ENCODE measurements at regions not wholly inside any gene's neighbourhood (a gene's known extent, or its start where the extent isn't known, plus 50 kb on each side); places are given as distances from the start of the nearest gene placed in this dataset.
"Not testable (repeated sequence)": the region's sequence is repeated elsewhere in the genome, so short reads cannot be mapped to it uniquely, and the experiment has no call there.

- DNase-seq, result no peak
Measured at GRCh38 chr5:12193536-12193935, 289.3 kb upstream of the CTNND2 start.

GRCh38 chr5:12183003-12183402 is 278.8 kb upstream of the CTNND2 start:
- DNase-seq, result no peak

GRCh38 chr5:12177851-12178250 is 273.6 kb upstream of the CTNND2 start:
- DNase-seq, result no peak

GRCh38 chr5:12177225-12177624 is 273.0 kb upstream of the CTNND2 start:
- no peak for DNase-seq

- DNase-seq, result no peak
Measured at GRCh38 chr5:12175914-12176585, 271.8 kb upstream of the CTNND2 start.

GRCh38 chr5:12174734-12175133 is 270.5 kb upstream of the CTNND2 start:
- no peak for DNase-seq

GRCh38 chr5:12169536-12169935 is 265.3 kb upstream of the CTNND2 start:
- DNase-seq, result no peak

GRCh38 chr5:12162863-12163262 is 258.6 kb upstream of the CTNND2 start:
- no peak for DNase-seq

GRCh38 chr5:12147513-12147912 is 243.3 kb upstream of the CTNND2 start:
- no peak for DNase-seq

- no peak for DNase-seq
Measured at GRCh38 chr5:12141496-12141895, 237.2 kb upstream of the CTNND2 start.

GRCh38 chr5:12133520-12133919 is 229.3 kb upstream of the CTNND2 start:
- DNase-seq, result no peak

GRCh38 chr5:12131020-12131419 is 226.8 kb upstream of the CTNND2 start:
- DNase-seq, result not testable (repeated sequence)

GRCh38 chr5:12125895-12126294 is 221.6 kb upstream of the CTNND2 start:
- DNase-seq, result no peak

- DNase-seq, result no peak
Measured at GRCh38 chr5:12119657-12120056, 215.4 kb upstream of the CTNND2 start.

- DNase-seq, result no peak
Measured at GRCh38 chr5:12114075-12114474, 209.8 kb upstream of the CTNND2 start.

GRCh38 chr5:12113062-12113461 is 208.8 kb upstream of the CTNND2 start:
- DNase-seq, result no peak

- DNase-seq, result no peak
Measured at GRCh38 chr5:12111261-12111660, 207.0 kb upstream of the CTNND2 start.

- no peak for DNase-seq
Measured at GRCh38 chr5:12110629-12111028, 206.4 kb upstream of the CTNND2 start.

- DNase-seq, result no peak
Measured at GRCh38 chr5:12109075-12109688, 204.9 kb upstream of the CTNND2 start.

- DNase-seq, result no peak
Measured at GRCh38 chr5:12102151-12102550, 197.9 kb upstream of the CTNND2 start.

GRCh38 chr5:12100542-12100941 is 196.3 kb upstream of the CTNND2 start:
- DNase-seq, result no peak

- no peak for DNase-seq
Measured at GRCh38 chr5:12099296-12099695, 195.1 kb upstream of the CTNND2 start.

GRCh38 chr5:12095808-12096281 is 191.6 kb upstream of the CTNND2 start:
- no peak for DNase-seq

GRCh38 chr5:12093586-12093985 is 189.3 kb upstream of the CTNND2 start:
- no peak for DNase-seq

GRCh38 chr5:12080761-12081160 is 176.5 kb upstream of the CTNND2 start:
- no peak for DNase-seq
